ENCODE measurements at regions not wholly inside any gene's neighbourhood (a gene's known extent, or its start where the extent isn't known, plus 50 kb on each side); places are given as distances from the start of the nearest gene placed in this dataset.
A peak's percentile ranks its signal among the peaks of the same experiment; 100 is the strongest.

GRCh38 chr1:234554218-234554697 lies 55.7 kb downstream of the IRF2BP2 start:
- DNase-seq = peak; percentile 14

- peak; percentile 4 for DNase-seq
Observed at GRCh38 chr1:234553240-234554188, 56.5 kb downstream of the IRF2BP2 start.

- no peak for DNase-seq
Observed at GRCh38 chr1:234551032-234551378, 59.0 kb downstream of the IRF2BP2 start.

GRCh38 chr1:234550341-234551031 lies 59.5 kb downstream of the IRF2BP2 start:
- DNase-seq = no peak

- no peak for DNase-seq
Observed at GRCh38 chr1:234549447-234550021, 60.4 kb downstream of the IRF2BP2 start.

GRCh38 chr1:234546890-234547788 lies 62.8 kb downstream of the IRF2BP2 start:
- DNase-seq = no peak

GRCh38 chr1:234546387-234546704 lies 63.6 kb downstream of the IRF2BP2 start:
- DNase-seq = no peak

- DNase-seq = no peak
Observed at GRCh38 chr1:234545517-234546386, 64.2 kb downstream of the IRF2BP2 start.

GRCh38 chr1:234544087-234544579 lies 65.2 kb upstream of the TARBP1 start:
- no peak for DNase-seq

GRCh38 chr1:234543442-234544086 lies 64.6 kb upstream of the TARBP1 start:
- no peak for DNase-seq

- DNase-seq = no peak
Observed at GRCh38 chr1:234542211-234542850, 63.4 kb upstream of the TARBP1 start.

GRCh38 chr1:234541286-234541975 lies 62.5 kb upstream of the TARBP1 start:
- DNase-seq = no peak

- DNase-seq = no peak
Observed at GRCh38 chr1:234540404-234540762, 61.4 kb upstream of the TARBP1 start.

GRCh38 chr1:234539666-234540403 lies 60.9 kb upstream of the TARBP1 start:
- peak; percentile 10 for DNase-seq

GRCh38 chr1:234538930-234539649 lies 60.1 kb upstream of the TARBP1 start:
- DNase-seq = peak; percentile 42

GRCh38 chr1:234538062-234538731 lies 59.2 kb upstream of the TARBP1 start:
- peak; percentile 48 for DNase-seq

GRCh38 chr1:234537236-234537635 lies 58.3 kb upstream of the TARBP1 start:
- peak; percentile 14 for DNase-seq

- peak; percentile 1 for DNase-seq
Observed at GRCh38 chr1:234536741-234537140, 57.8 kb upstream of the TARBP1 start.
